HG02973 (cell line): ENCODE measurements at regions not wholly inside any gene's neighbourhood (a gene's known extent, or its start where the extent isn't known, plus 50 kb on each side); places are given as distances from the start of the nearest gene placed in this dataset.
"Not testable (repeated sequence)": the region's sequence is repeated elsewhere in the genome, so short reads cannot be mapped to it uniquely, and the experiment has no call there.

Source experiments
- ATAC-seq: cut with Tn5 transposase; IDR thresholded peaks from one replicate; pipeline ENCODE4 v1.9.1; 2021; ENCODE audit warnings: moderate library complexity; ENCODE audit not compliant: unreplicated experiment

DNA sequence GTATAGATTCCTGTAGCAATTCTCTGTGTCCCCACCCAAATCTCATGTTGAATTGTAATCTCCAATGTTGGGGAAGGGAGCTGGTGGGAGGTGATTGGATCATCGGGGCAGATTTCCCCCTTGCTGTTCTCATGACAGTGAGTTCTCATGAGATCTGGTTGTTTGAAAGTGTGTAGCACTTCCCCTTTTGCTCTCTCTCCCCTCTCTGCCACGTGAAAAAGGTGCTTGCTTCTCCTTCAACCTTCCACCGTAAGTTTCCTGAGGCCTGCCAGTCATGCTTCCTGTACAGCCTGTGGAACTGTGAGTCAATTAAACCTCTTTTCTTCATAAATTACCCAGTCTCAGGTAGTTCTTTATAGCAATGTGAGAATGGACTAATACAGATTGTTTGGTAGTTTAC is 175.3 kb upstream of the ACO1 start:
- ATAC-seq = not testable (repeated sequence)

DNA sequence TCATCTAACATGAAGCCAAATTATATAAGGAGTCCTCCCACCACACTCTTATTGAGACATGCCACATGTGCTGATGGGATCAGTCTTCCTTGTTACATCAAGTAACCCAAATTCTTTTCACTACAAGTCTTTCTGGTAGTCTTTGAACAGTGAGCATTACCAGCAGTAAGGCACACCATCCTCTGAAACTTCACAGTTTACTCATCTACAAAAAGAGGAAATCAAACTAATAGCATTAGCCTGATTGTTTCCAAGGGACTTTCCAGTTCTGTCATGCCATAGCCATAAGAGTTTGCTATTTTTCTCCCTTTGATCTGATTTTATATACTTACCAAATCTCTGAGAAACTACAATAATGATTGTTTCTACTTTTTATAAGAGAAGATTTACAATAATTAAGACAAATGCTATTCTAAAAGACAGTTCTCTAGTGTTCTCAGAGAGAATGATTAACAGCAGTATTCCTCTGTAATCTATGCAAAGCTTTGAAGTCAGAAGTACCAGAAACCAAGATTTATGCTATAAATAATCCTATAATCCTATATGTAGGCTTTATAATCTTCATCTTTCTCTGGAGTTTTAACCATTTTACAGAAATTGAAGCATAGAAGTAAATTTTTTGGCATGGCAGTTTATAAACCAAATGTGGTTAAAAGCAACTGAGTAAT is 166.2 kb upstream of the ACO1 start:
- peak; percentile 100 for ATAC-seq

DNA sequence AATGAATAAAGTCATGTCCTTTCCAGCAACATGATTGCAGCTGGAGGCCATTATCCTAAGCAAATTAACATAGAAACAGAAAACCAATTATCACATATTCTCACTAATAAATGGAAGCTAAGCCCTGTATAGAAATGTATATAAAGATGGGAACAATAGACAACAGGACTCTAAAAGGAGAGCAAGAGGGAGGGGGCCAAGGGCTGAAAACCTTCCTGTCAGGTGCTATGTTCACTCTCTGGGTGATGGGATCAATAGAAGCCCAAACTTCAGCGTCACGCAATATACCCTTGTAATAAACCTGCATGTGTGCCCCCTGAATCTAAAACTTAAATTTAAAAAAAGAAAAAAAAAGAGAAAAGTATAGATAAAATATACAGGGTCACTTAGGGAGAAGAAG is 163.7 kb upstream of the ACO1 start:
- ATAC-seq = no peak

GRCh38 chr9:32234451-32234850 is 150.0 kb upstream of the ACO1 start:
- no peak for ATAC-seq

GRCh38 chr9:32247168-32247567 is 137.3 kb upstream of the ACO1 start:
- ATAC-seq = no peak

GRCh38 chr9:32248189-32248712 is 136.2 kb upstream of the ACO1 start:
- ATAC-seq = no peak

DNA sequence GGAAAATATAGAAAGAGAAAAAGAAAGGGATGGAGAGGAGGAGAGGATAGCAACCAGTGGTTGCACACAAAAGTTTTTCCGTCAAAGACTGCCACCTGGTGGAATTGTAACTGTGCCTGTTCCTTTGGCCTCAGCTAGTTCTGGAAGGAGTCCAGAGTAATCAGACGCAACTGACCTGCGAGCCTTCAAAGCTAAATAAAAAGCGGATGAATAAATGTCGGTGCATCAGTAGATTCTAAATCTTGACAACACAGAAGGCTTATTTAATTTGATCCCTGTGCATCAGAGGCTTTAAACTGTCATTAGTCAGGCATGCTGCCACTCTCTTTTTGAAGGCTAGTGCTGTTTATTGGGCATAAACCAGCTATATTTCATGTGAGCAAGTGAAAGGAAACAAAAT is 132.9 kb upstream of the ACO1 start:
- peak; percentile 80 for ATAC-seq

GRCh38 chr9:32253731-32254130 is 130.7 kb upstream of the ACO1 start:
- no peak for ATAC-seq

- ATAC-seq = no peak
Observed at GRCh38 chr9:32255026-32255425, 129.4 kb upstream of the ACO1 start.

DNA sequence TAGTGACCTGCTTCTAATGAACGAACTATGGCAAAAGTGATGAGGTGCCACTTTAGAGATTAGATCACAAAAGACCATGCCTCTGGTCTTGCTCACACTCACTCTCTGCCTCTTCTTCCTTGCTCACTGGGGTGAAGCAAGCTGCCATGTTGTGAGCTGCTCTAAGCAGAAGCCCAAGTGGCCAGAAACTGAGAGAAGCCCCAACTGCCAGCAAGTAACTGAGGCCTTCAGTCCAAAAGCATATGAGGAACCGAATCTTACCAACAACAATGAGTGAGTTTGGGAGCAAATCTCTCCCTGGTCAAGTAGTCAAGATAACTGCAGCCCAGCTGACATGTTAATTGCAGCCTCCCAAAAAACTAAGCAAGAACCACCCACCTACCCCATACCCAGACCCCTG is 126.0 kb upstream of the ACO1 start:
- ATAC-seq = no peak

DNA sequence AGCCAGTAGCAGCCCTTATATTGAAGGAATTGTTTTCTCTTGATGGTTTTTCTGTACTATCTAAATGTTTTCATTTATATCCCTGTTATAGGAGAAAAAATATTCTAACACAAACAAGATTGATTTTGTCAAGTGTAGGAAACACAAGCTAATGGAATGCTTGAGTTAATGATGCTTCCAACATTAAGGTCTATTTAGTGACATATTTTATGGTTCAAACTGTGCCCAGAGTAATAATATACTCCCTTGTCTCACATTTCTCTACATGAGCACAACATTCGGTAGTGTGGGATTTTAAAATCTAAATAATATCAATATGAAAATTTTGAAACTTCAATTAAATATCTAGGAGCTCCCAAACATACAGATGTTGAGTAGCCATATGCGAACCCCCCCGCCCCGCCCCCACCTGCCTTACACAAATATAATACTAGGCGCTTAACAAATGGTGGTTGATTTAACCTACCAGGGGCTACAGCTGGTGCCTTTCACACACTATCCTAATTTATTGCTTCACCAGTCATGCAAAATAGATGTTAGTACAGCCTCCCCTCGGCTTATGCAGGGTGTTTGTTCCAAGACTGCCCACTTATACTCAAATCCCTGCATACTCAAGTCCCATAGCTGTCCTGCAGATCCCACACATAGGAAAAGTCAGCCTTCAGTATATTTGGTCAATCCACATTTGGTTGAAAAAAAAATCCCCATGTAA is 124.1 kb upstream of the ACO1 start:
- no peak for ATAC-seq

DNA sequence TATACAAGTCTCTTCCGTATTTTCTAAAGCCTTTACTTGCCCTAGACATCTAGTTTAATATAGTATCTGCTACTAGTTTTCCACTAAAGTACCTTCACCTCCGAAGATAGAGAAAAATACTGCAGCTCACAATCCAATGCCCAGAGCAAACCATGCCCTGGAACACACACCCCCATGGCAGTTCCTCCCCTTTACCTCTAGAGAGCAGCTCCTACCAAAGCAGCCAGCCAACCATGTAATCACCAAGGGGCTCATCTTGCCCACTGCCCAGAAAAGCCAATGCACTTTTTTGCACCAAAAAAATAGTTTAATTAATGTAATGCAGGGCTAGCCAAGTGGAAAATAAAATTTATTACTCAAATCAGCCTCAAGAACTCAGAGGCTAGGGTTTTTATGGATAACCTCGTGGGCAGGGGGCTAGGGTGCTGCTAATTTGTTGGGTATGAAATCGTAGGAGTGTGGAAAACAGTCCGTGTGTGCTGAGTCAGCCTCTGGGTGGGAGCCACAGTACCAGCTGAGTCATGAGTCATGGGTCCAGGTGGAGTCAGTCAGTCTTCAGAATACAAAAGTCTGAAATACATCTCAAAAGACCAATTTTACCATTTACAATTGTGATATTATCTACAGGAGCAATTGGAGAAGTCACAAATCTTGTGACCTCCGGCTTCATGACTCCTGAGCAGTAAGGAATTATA is 120.1 kb upstream of the ACO1 start:
- no peak for ATAC-seq

- ATAC-seq = no peak
Observed at GRCh38 chr9:32265037-32265436, 119.4 kb upstream of the ACO1 start.

DNA sequence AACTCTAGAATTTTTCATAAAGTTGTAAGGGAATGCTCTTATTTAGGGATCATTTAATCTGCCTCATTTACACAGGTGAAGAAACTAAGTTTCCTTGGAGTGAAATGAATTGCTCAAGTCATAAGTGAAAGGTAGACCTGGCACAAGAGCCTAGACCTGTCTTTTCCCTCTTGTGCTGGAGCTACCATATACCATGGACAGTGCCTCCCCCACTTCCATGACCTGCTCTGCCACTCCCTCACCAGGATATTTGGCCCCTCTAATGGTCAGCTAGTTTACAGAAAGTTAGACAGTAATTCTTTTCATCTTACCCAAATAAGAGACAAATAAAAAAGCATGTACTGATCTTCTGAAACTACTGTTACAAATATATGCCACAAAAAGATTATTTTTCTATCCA is 105.5 kb upstream of the ACO1 start:
- ATAC-seq = no peak

DNA sequence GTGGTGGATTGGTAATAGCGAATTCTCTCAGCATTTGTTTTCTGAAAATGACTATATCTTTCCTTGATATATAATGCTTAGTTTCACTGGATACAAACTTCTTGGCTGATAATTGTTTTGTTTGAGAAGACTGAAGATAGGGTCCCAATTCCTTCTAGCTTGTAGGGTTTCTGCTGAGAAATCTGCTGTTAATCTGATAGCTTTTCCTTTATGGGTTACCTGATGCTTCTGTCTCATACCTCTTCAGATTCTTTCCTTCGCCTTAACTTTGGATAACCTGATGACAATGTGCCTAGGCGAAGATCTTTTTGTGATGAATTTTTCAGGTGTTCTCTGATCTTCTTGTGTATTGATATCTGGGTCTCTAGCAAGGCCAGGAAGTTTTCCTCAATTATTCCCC is 94.7 kb upstream of the ACO1 start:
- no peak for ATAC-seq

GRCh38 chr9:32291370-32291769 is 93.1 kb upstream of the ACO1 start:
- no peak for ATAC-seq

- no peak for ATAC-seq
Observed at GRCh38 chr9:32292611-32293010, 91.8 kb upstream of the ACO1 start.

GRCh38 chr9:32293091-32293490 is 91.4 kb upstream of the ACO1 start:
- ATAC-seq = no peak

DNA sequence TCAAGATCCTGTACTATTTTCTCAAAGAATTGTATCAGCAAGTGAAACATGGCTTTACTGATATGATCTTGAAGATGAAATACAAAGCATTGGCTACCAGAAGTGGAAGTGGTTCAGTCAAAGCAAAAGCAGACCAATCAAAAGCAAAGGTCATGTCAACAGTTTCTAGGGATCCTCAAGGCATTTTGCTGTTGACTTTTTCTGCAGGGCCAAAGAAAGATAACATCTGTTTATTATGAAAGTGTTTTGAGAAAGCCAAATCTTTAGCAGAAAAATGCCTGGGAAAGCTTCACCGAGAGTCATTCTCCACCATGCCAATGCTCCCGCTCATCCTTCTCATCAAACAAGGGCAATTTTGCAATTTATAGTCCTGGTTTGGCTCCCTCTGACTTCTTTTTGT is 90.3 kb upstream of the ACO1 start:
- no peak for ATAC-seq

GRCh38 chr9:32300373-32300772 is 84.1 kb upstream of the ACO1 start:
- ATAC-seq = no peak

DNA sequence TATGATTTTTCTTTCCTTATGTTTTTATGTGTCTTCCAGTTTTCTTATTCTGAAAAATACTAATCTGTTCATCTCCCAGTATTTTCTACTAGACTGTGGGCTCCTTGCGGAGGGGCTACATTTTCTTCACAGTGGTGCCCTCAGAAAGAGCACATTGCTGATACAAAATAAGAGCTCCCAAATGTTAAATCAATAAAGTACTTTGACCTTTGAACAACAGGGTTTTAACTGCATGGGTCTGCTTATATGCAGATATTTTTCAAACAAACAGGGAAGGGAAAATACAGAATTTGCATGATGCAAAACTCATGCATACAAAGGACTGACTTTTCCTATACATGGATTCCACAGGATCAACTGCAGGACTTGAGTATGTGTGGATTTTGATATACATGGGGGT is 79.9 kb upstream of the ACO1 start:
- ATAC-seq = no peak

GRCh38 chr9:32306006-32306405 is 78.4 kb upstream of the ACO1 start:
- ATAC-seq = no peak
